COLO668 (cell line): ENCODE measurements at regions not wholly inside any gene's neighbourhood (a gene's known extent, or its start where the extent isn't known, plus 50 kb on each side); places are given as distances from the start of the nearest gene placed in this dataset.

Source experiments
- DNase-seq: peaks from one replicate; lab custom pipeline; 2025; ENCODE audit not compliant: unreplicated experiment; lab: John Stamatoyannopoulos, UW

GRCh38 chr5:26828294-26828693 lies 210.1 kb downstream of the CDH9 start:
- no peak for DNase-seq

DNA sequence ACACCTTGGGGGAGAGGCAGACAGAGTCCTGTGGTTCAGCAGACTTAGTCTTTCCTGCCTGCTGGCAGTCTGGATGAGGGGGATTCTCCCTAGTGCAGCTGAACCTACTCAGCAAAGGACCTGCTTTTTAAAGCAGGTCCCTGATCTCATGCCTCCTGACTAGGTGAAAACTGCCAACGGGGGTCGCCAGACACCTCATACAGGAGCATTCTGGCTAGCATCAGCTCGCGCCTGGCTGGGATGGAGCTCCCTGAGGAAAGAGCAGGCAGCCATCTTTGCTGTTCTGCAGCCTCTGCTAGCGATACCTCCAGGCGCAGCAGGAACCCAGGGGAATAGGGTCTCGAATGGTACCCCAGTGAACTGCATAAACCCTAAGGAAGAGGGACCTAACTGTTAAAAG lies 225.2 kb downstream of the CDH9 start:
- DNase-seq = no peak

GRCh38 chr5:26812714-26813113 lies 225.7 kb downstream of the CDH9 start:
- no peak for DNase-seq

- DNase-seq = no peak
Observed at GRCh38 chr5:26807231-26808199, 230.9 kb downstream of the CDH9 start.

GRCh38 chr5:26805076-26805475 lies 233.3 kb downstream of the CDH9 start:
- DNase-seq = no peak

GRCh38 chr5:26802944-26803343 lies 235.4 kb downstream of the CDH9 start:
- no peak for DNase-seq

DNA sequence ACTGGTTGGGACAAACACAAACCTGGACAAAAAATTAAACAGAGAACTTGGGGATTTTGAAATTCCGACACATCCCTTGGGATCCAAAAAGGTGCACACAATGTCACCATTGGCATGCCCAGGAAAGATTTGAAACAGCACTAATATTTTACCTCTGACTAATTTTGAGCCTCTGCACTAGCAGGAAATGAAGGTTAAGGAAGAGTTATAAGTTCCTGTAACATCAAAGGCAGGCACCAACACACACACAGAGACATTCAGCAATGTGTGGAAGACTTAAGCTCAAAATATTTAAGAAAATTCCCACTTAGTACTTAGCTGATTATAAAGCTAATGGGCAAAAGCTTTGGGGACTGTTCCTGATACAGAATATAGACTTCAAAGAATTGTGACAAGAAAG lies 247.0 kb downstream of the CDH9 start:
- DNase-seq = no peak

- no peak for DNase-seq
Observed at GRCh38 chr5:26791021-26791420, 247.4 kb downstream of the CDH9 start.

DNA sequence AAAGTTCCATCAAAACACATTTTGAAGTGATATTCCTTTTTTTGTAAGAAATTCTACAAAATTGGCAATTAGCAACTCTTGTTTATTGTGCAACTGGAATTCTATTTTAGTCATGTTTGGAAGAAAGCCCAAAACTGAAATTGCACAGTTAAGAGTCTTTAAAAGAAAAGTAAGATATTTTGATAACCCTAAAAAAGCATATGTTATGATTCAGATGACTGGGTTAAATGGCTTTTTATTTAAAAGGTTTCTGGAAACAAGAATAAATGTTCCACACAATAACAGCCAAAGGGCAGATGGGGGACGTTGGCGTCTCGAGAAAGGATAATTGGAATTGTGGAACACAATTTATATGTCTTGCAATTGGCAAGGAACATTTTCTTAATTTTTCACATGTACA lies 275.2 kb downstream of the CDH9 start:
- no peak for DNase-seq

DNA sequence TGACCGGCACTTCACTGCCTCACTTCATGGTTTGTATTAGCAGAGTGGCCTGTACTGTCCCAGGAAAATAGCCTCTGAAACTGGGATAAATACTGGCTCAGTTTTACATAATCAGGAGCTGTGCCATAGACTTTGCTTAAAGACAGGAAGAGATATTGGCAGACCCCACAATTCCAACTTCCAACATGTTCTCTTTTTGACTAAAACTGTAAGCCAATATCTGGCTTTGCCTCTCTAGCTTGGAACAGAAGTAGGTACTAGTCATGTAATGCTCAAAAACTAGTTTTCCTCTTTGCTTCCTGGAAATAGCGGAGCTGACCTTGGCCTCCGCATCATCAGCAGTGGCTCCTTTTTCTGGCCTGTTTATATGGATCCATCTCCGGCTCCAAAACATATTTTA lies 276.9 kb downstream of the CDH9 start:
- no peak for DNase-seq

- DNase-seq = peak; percentile 75
Observed at GRCh38 chr5:26761045-26761444, 277.3 kb downstream of the CDH9 start.

DNA sequence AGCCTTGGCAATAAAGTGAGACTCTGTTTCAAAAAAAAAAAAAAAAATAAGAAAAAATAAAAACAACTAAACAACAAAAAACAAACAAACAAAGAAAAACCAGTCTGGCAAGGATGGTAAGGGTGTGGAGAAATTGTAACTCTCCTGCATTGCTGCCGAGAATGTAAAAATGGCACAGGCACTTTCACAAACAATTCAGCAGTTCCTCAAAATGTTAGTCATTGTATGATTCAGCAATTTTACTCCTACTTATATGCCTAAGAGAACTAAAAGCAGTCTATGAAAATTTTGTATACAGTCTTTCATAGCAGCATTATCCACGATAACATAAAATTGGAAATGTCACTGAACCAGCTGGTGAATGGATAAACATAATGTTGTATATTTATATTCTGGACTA lies 280.4 kb downstream of the CDH9 start:
- DNase-seq = no peak

GRCh38 chr5:26749829-26750228 lies 288.6 kb downstream of the CDH9 start:
- DNase-seq = no peak

GRCh38 chr5:26740182-26740581 lies 298.2 kb downstream of the CDH9 start:
- DNase-seq = no peak

GRCh38 chr5:26737348-26738265 lies 300.8 kb downstream of the CDH9 start:
- DNase-seq = no peak

- DNase-seq = no peak
Observed at GRCh38 chr5:26727916-26728315, 310.5 kb downstream of the CDH9 start.

- DNase-seq = no peak
Observed at GRCh38 chr5:26719803-26720202, 318.6 kb downstream of the CDH9 start.

GRCh38 chr5:26700759-26701384 lies 337.5 kb downstream of the CDH9 start:
- DNase-seq = peak; percentile 56

GRCh38 chr5:26692952-26693351 lies 345.4 kb downstream of the CDH9 start:
- no peak for DNase-seq

- DNase-seq = no peak
Observed at GRCh38 chr5:26691486-26691885, 346.9 kb downstream of the CDH9 start.

DNA sequence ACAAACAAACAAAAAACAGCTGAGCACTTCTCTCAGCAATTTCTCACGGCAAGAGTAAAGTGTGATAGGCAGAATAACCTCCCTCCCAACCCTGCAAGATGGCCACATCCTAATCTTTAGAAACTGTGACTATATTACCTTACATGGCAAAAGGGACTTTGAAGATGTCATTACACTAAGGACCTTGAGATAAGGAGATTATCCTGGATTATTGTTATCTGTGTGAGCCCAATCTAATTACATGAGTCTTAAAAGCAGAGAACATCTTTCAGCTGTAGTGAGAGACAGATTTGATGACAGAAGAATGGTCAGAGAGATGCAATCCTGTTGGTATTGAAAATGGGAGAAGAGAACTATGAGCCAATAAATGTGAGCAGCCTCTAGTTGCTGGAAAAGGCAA lies 347.9 kb downstream of the CDH9 start:
- no peak for DNase-seq
